ENCODE measurements at regions not wholly inside any gene's neighbourhood (a gene's known extent, or its start where the extent isn't known, plus 50 kb on each side); places are given as distances from the start of the nearest gene placed in this dataset.

GRCh38 chr19:30651066-30651465 is 278.9 kb downstream of the ZNF536 start:
- CTCF ChIA-PET, result interaction anchor here (0.6 to 9.0 kb wide), 17 partner anchors 9 to 935 kb away, joined by 3 to 71 read pairs (median 3); no protein-coding TSS in a partner anchor
- Mint-ChIP-seq H3K4me1 (ENCODE audit: insufficient read depth, unreplicated experiment) (no peaks in the 10 kb centered on the region), H3K27ac (ENCODE audit: low read depth, unreplicated experiment) (no peak overlapping the region), H3K36me3 (ENCODE audit: insufficient read depth, unreplicated experiment) (no peaks in the 10 kb centered on the region), H3K9me3 (ENCODE audit: unreplicated experiment) (peaks cover 3% of the 10 kb centered on the region), H3K4me3 (ENCODE audit: unreplicated experiment) (no peak overlapping the region), H3K27me3 (ENCODE audit: insufficient read depth, unreplicated experiment) (no peaks in the 10 kb centered on the region)
- no peak for TF ChIP-seq CTCF (IDR thresholded peaks at IDR 0.05; ENCODE audit: unreplicated experiment)
- BruUV-seq (replicated peaks), result no TSS peak
- intact Hi-C loops (cut with micrococcal nuclease), result loop anchor here (5.0 to 10.0 kb wide), 2 partner anchors 794 to 1036 kb away; no protein-coding TSS in a partner anchor
- POLR2A ChIA-PET, result no interaction called here
- no peak for DNase-seq (ENCODE audit: unreplicated experiment)

- H3K27ac Mint-ChIP-seq (ENCODE audit: low read depth, unreplicated experiment), result no peak overlapping the region
- H3K4me1 Mint-ChIP-seq (ENCODE audit: insufficient read depth, unreplicated experiment), result no peaks in the 10 kb centered on the region
- TF ChIP-seq CTCF (IDR thresholded peaks at IDR 0.05; ENCODE audit: unreplicated experiment), result peak; percentile 61
- BruUV-seq (replicated peaks), result no TSS peak
- H3K36me3 Mint-ChIP-seq (ENCODE audit: insufficient read depth, unreplicated experiment), result no peaks in the 10 kb centered on the region
- no peak overlapping the region for H3K4me3 Mint-ChIP-seq (ENCODE audit: unreplicated experiment)
- H3K27me3 Mint-ChIP-seq (ENCODE audit: insufficient read depth, unreplicated experiment), result no peaks in the 10 kb centered on the region
- ChIA-PET POLR2A (interaction anchor here (0.7 kb wide), 1 partner anchor 922 kb away, joined by 3 read pairs; no protein-coding TSS in a partner anchor), CTCF (interaction anchor here (0.6 to 9.0 kb wide), 26 partner anchors 8 to 1452 kb away, joined by 3 to 71 read pairs (median 4); no protein-coding TSS in a partner anchor)
- intact Hi-C loops (cut with micrococcal nuclease), result loop anchor here (1.0 to 10.0 kb wide), 4 partner anchors 793 to 1035 kb away; no protein-coding TSS in a partner anchor
- peak; percentile 56 for DNase-seq (ENCODE audit: unreplicated experiment)
- peaks cover 7% of the 10 kb centered on the region for H3K9me3 Mint-ChIP-seq (ENCODE audit: unreplicated experiment)
Measured at GRCh38 chr19:30649934-30650614, 277.9 kb downstream of the ZNF536 start.

DNA sequence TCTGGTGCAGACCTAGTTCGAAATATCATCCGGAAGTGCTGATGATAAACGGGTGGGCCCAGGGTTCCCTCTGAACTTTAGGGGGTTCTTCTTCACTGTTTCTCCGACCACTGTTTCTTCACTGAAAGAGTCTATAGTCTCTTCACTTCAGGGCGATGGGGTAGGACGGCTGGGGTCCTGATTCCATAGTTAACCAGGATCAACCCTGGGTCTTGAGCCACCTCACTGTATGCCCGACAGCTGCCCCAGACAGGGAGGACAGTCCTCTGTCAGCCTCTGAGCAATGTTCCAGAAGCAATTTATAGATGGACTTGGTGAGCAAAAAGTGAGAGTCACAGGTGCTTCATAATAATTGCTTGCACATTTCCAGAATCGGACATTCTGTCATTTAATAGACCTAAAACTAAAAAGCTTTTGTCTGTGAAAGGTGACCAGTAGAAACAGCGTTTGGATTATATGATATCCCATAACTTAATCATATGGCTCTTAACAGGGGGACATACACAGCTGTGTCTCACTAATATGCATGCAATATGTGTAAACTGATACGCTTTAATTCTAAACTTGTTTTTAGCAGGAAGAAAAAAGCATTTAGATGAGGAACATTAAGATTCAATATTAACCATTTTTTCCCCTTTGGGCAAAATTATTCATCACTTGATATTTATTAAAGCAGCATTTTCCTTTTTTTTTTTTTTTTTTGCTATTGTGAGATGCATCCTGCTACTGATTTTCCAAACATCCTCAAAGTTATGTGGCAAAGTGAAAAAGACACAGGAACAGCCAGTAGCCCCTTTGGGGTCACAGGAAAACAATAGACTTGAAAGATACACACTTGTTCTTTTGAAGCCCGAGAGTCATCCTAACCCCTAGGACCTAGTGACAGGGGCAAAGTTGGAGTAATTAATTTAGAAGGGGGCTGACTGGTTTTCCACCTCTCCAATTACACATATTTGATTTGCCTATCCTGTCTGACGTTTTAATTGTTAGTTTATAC is 277.0 kb downstream of the ZNF536 start:
- ChIA-PET CTCF (interaction anchor here (0.6 to 9.0 kb wide), 26 partner anchors 9 to 1189 kb away, joined by 3 to 71 read pairs (median 4); no protein-coding TSS in a partner anchor), POLR2A (interaction anchor here (0.7 kb wide), 1 partner anchor 921 kb away, joined by 3 read pairs; no protein-coding TSS in a partner anchor)
- Mint-ChIP-seq H3K4me3 (ENCODE audit: unreplicated experiment) (no peak overlapping the region), H3K27me3 (ENCODE audit: insufficient read depth, unreplicated experiment) (no peaks in the 10 kb centered on the region), H3K4me1 (ENCODE audit: insufficient read depth, unreplicated experiment) (no peaks in the 10 kb centered on the region), H3K36me3 (ENCODE audit: insufficient read depth, unreplicated experiment) (no peaks in the 10 kb centered on the region), H3K9me3 (ENCODE audit: unreplicated experiment) (peaks cover 8% of the 10 kb centered on the region), H3K27ac (ENCODE audit: low read depth, unreplicated experiment) (no peak overlapping the region)
- intact Hi-C loops (cut with micrococcal nuclease), result no loop called here
- TF ChIP-seq CTCF (IDR thresholded peaks at IDR 0.05; ENCODE audit: unreplicated experiment), result no peak
- no TSS peak for BruUV-seq (replicated peaks)
- no peak for DNase-seq (ENCODE audit: unreplicated experiment)
